OCI-LY7 (cell line): ENCODE measurements at regions not wholly inside any gene's neighbourhood (a gene's known extent, or its start where the extent isn't known, plus 50 kb on each side); places are given as distances from the start of the nearest gene placed in this dataset.

Experiments
- EZH2phosphoT487 ChIP-seq: fragments of 200-600 bp; sonication (generic); IDR thresholded peaks from 2 replicates; pipeline ENCODE4 v1.6.1; 2018; ENCODE audit warnings: low read depth, borderline replicate concordance, mild to moderate bottlenecking, mixed run types, antibody characterized with exemption, low read length, moderate library complexity, mixed read lengths
- TF ChIP-seq, protein P1 (sequence below): fragments of 200-600 bp; sonication (generic); conservative IDR thresholded peaks from 2 replicates; pipeline ENCODE4 v1.5.1; 2014; ENCODE audit warnings: mild to moderate bottlenecking, antibody characterized with exemption, low read length, moderate library complexity, mixed read lengths

DNA sequence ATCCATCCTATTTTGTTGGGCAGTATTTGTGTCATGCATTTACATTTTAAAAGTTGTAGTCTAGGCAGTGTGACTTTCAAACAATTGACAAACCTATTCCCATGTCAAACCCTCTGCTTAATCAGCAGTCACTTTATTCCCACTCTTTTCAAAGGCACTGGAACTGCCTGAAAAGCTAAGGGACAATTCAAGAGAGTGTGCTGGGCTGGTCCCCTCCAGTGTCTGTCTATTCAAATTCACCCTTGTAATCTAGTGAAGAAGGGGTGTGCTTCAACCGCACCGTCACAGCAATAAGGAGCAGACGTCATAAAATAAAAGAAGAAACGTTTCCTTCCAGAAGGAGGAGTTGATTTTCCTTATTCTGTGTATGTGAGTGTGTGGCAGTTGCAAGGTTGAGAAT is 197.0 kb upstream of the MAD2L1 start:
- TF ChIP-seq, protein P1, sequence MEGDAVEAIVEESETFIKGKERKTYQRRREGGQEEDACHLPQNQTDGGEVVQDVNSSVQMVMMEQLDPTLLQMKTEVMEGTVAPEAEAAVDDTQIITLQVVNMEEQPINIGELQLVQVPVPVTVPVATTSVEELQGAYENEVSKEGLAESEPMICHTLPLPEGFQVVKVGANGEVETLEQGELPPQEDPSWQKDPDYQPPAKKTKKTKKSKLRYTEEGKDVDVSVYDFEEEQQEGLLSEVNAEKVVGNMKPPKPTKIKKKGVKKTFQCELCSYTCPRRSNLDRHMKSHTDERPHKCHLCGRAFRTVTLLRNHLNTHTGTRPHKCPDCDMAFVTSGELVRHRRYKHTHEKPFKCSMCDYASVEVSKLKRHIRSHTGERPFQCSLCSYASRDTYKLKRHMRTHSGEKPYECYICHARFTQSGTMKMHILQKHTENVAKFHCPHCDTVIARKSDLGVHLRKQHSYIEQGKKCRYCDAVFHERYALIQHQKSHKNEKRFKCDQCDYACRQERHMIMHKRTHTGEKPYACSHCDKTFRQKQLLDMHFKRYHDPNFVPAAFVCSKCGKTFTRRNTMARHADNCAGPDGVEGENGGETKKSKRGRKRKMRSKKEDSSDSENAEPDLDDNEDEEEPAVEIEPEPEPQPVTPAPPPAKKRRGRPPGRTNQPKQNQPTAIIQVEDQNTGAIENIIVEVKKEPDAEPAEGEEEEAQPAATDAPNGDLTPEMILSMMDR = no peak
- TF ChIP-seq EZH2phosphoT487 = no peak
